Trophoblast cell (in vitro differentiated cells and primary cell): ENCODE measurements at regions not wholly inside any gene's neighbourhood (a gene's known extent, or its start where the extent isn't known, plus 50 kb on each side); places are given as distances from the start of the nearest gene placed in this dataset.

Experiments
- DNase-seq, 2 donors: peaks; one replicate each; pipeline ENCODE4 v3.0.0-alpha.2; 2016
- H2AFZ ChIP-seq: 2 replicates; pipeline ENCODE4 v1.6.1; 2013; ENCODE audit warnings: low read length, moderate library complexity, mild to moderate bottlenecking; ENCODE audit not compliant: insufficient read depth, poor library complexity
- H2AK5ac ChIP-seq: 2 replicates; pipeline ENCODE4 v1.6.1; 2013; ENCODE audit warnings: mild to moderate bottlenecking, low read length
- H2BK120ac ChIP-seq: 2 replicates; pipeline ENCODE4 v1.6.1; 2013; ENCODE audit warnings: low read length, mild to moderate bottlenecking, moderate library complexity; ENCODE audit not compliant: insufficient read depth, poor library complexity
- H2BK12ac ChIP-seq: 2 replicates; pipeline ENCODE4 v1.6.1; 2013; ENCODE audit warnings: mild to moderate bottlenecking, low read length, moderate library complexity
- H2BK5ac ChIP-seq: 2 replicates; pipeline ENCODE4 v1.6.1; 2013; ENCODE audit warnings: low read length, low read depth, moderate library complexity, mild to moderate bottlenecking; ENCODE audit not compliant: poor library complexity
- H3K14ac ChIP-seq: 2 replicates; pipeline ENCODE4 v1.6.1; 2013; ENCODE audit warnings: mild to moderate bottlenecking, low read length
- H3K18ac ChIP-seq: 2 replicates; pipeline ENCODE4 v1.6.1; 2013; ENCODE audit warnings: mild to moderate bottlenecking, low read length
- H3K23ac ChIP-seq: 2 replicates; pipeline ENCODE4 v1.6.1; 2013; ENCODE audit warnings: low read length
- H3K27ac ChIP-seq: 2 replicates; pipeline ENCODE4 v1.5.1; 2013; ENCODE audit warnings: low read depth, mild to moderate bottlenecking, inconsistent platforms, low read length, moderate library complexity
- H3K27me3 ChIP-seq: 2 replicates; pipeline ENCODE4 v1.6.1; 2013; ENCODE audit warnings: inconsistent platforms, mild to moderate bottlenecking, low read length, moderate library complexity; ENCODE audit not compliant: insufficient read depth
- H3K36me3 ChIP-seq, 2 experiments: 1 replicate in 1 of 2; 2 replicates in 1 of 2; pipeline ENCODE4 v1.6.1; 2013; ENCODE audit warnings: low read length in 2 of 2, mild to moderate bottlenecking in 2 of 2, moderate library complexity in 1 of 2; ENCODE audit not compliant: insufficient read depth in 2 of 2, control insufficient read depth in 1 of 2
- H3K4ac ChIP-seq: 2 replicates; pipeline ENCODE4 v1.6.1; 2013; ENCODE audit warnings: low read depth, mild to moderate bottlenecking, low read length, moderate library complexity
- H3K4me1 ChIP-seq, 2 experiments: 1 replicate in 1 of 2; 2 replicates in 1 of 2; pipeline ENCODE4 v1.6.1; 2013; ENCODE audit warnings: low read length in 2 of 2, mild to moderate bottlenecking in 2 of 2, moderate library complexity in 1 of 2; ENCODE audit not compliant: insufficient read depth in 2 of 2, control insufficient read depth in 1 of 2
- H3K4me2 ChIP-seq: 2 replicates; pipeline ENCODE4 v1.6.1; 2013; ENCODE audit warnings: inconsistent platforms, mild to moderate bottlenecking, low read length, moderate library complexity
- H3K4me3 ChIP-seq: 2 replicates; pipeline ENCODE4 v1.5.1; 2013; ENCODE audit warnings: mild to moderate bottlenecking, low read depth, low read length, inconsistent platforms
- H3K79me1 ChIP-seq: one replicate; pipeline ENCODE4 v1.6.1; 2013; ENCODE audit warnings: low read length
- H3K79me2 ChIP-seq: 2 replicates; pipeline ENCODE4 v1.6.1; 2013; ENCODE audit warnings: low read length, mild to moderate bottlenecking; ENCODE audit not compliant: control insufficient read depth, insufficient read depth, poor library complexity
- H3K9ac ChIP-seq: 2 replicates; pipeline ENCODE4 v1.6.1; 2013; ENCODE audit warnings: mild to moderate bottlenecking, low read length
- H3K9me3 ChIP-seq: 2 replicates; pipeline ENCODE4 v1.6.1; 2013; ENCODE audit warnings: low read depth, mild to moderate bottlenecking, control low read depth, inconsistent platforms, low read length; ENCODE audit not compliant: insufficient read depth
- H4K12ac ChIP-seq: 2 replicates; pipeline ENCODE4 v1.6.1; 2013; ENCODE audit warnings: low read depth, mild to moderate bottlenecking, low read length, moderate library complexity
- H4K8ac ChIP-seq: 2 replicates; pipeline ENCODE4 v1.6.1; 2013; ENCODE audit warnings: low read depth, mild to moderate bottlenecking, low read length, moderate library complexity
- H4K91ac ChIP-seq: one replicate; pipeline ENCODE4 v1.6.1; 2013; ENCODE audit warnings: low read depth, mild to moderate bottlenecking, low read length, moderate library complexity
- WGBS: extraction: QIAGEN DNeasy Blood & Tissue Kit; methylation state at CpG from one replicate; pipeline ENCODE4 v1.1.7; 2013; ENCODE audit warnings: missing lambda C conversion rate; ENCODE audit not compliant: insufficient read length, insufficient coverage; ENCODE audit errors: extremely low coverage; 5-methylcytosine and 5-hydroxymethylcytosine counted together

GRCh38 chr2:33933203-33933602, 334.1 kb upstream of the FAM98A start:
- Histone ChIP-seq H2AK5ac (no peak overlapping the region), H3K23ac (no peak overlapping the region), H2BK120ac (no peak overlapping the region), H3K27me3 (no peaks in the 10 kb centered on the region), H3K9ac (no peak overlapping the region), H3K9me3 (no peaks in the 10 kb centered on the region), H2AFZ (no peak overlapping the region), H4K8ac (no peak overlapping the region), H2BK5ac (no peak overlapping the region), H3K4me1 (no peaks in the 10 kb centered on the region), H3K4ac (no peak overlapping the region), H3K4me3 (no peak overlapping the region), H3K79me2 (no peaks in the 10 kb centered on the region), H3K18ac (no peak overlapping the region), H4K91ac (no peak overlapping the region), H3K36me3 (no peaks in the 10 kb centered on the region), H4K12ac (no peak overlapping the region), H3K79me1 (no peaks in the 10 kb centered on the region), H3K27ac (no peak overlapping the region), H3K14ac (no peak overlapping the region), H2BK12ac (no peak overlapping the region), H3K4me2 (no peak overlapping the region)
- no peak for DNase-seq

- H3K9me3 ChIP-seq = no peaks in the 10 kb centered on the region
- H2BK12ac ChIP-seq = no peak overlapping the region
- H2AK5ac ChIP-seq = no peak overlapping the region
- H4K8ac ChIP-seq = no peak overlapping the region
- H2BK120ac ChIP-seq = no peak overlapping the region
- H3K27me3 ChIP-seq = no peaks in the 10 kb centered on the region
- H3K4me3 ChIP-seq = no peak overlapping the region
- H3K36me3 ChIP-seq = no peaks in the 10 kb centered on the region
- no peak overlapping the region for H3K4ac ChIP-seq
- no peaks in the 10 kb centered on the region for H3K79me1 ChIP-seq
- no CpG with 5 or more reads among the region's 3 CpGs for WGBS
- H3K79me2 ChIP-seq = no peaks in the 10 kb centered on the region
- H3K27ac ChIP-seq = no peak overlapping the region
- no peak overlapping the region for H2AFZ ChIP-seq
- no peak overlapping the region for H3K14ac ChIP-seq
- no peak overlapping the region for H3K23ac ChIP-seq
- H3K18ac ChIP-seq = no peak overlapping the region
- no peak overlapping the region for H3K9ac ChIP-seq
- H4K12ac ChIP-seq = no peak overlapping the region
- no peaks in the 10 kb centered on the region for H3K4me1 ChIP-seq
- no peak overlapping the region for H4K91ac ChIP-seq
- H3K4me2 ChIP-seq = no peak overlapping the region
- no peak overlapping the region for H2BK5ac ChIP-seq
- no peak for DNase-seq
Observed at GRCh38 chr2:33931164-33931563, 332.1 kb upstream of the FAM98A start.

GRCh38 chr2:33929467-33929866, 330.4 kb upstream of the FAM98A start:
- Histone ChIP-seq H2AK5ac (no peak overlapping the region), H3K18ac (no peak overlapping the region), H4K91ac (no peak overlapping the region), H3K9ac (no peak overlapping the region), H3K9me3 (no peaks in the 10 kb centered on the region), H3K4me1 (no peaks in the 10 kb centered on the region), H3K79me1 (no peaks in the 10 kb centered on the region), H4K12ac (no peak overlapping the region), H2BK120ac (no peak overlapping the region), H3K14ac (no peak overlapping the region), H2BK12ac (no peak overlapping the region), H3K4me3 (no peak overlapping the region), H3K27ac (no peak overlapping the region), H4K8ac (no peak overlapping the region), H3K36me3 (no peaks in the 10 kb centered on the region), H3K4ac (no peak overlapping the region), H3K4me2 (no peak overlapping the region), H3K27me3 (no peaks in the 10 kb centered on the region), H3K23ac (no peak overlapping the region), H3K79me2 (no peaks in the 10 kb centered on the region), H2AFZ (no peak overlapping the region), H2BK5ac (no peak overlapping the region)
- DNase-seq = no peak
- WGBS = no CpG with 5 or more reads among the region's 4 CpGs

GRCh38 chr2:33927756-33928155, 328.7 kb upstream of the FAM98A start:
- no peak overlapping the region for H2AK5ac ChIP-seq
- no peak overlapping the region for H3K18ac ChIP-seq
- no peak overlapping the region for H2AFZ ChIP-seq
- no peak overlapping the region for H3K4me3 ChIP-seq
- H3K4me2 ChIP-seq = no peak overlapping the region
- H3K79me2 ChIP-seq = no peaks in the 10 kb centered on the region
- H2BK12ac ChIP-seq = no peak overlapping the region
- no peak overlapping the region for H2BK5ac ChIP-seq
- no peaks in the 10 kb centered on the region for H3K36me3 ChIP-seq
- no peak overlapping the region for H4K91ac ChIP-seq
- H3K4ac ChIP-seq = no peak overlapping the region
- WGBS = no CpG with 5 or more reads among the region's 1 CpG
- H3K27ac ChIP-seq = no peak overlapping the region
- no peak for DNase-seq
- H3K14ac ChIP-seq = no peak overlapping the region
- H4K12ac ChIP-seq = no peak overlapping the region
- H4K8ac ChIP-seq = no peak overlapping the region
- H3K27me3 ChIP-seq = no peaks in the 10 kb centered on the region
- H3K79me1 ChIP-seq = no peaks in the 10 kb centered on the region
- H2BK120ac ChIP-seq = no peak overlapping the region
- H3K9ac ChIP-seq = no peak overlapping the region
- no peak overlapping the region for H3K23ac ChIP-seq
- H3K4me1 ChIP-seq = no peaks in the 10 kb centered on the region
- H3K9me3 ChIP-seq = no peaks in the 10 kb centered on the region

- no peak overlapping the region for H3K14ac ChIP-seq
- no peaks in the 10 kb centered on the region for H3K36me3 ChIP-seq
- H3K27ac ChIP-seq = no peak overlapping the region
- H3K4ac ChIP-seq = no peak overlapping the region
- H3K9me3 ChIP-seq = no peaks in the 10 kb centered on the region
- no peak overlapping the region for H2AK5ac ChIP-seq
- no peak overlapping the region for H4K91ac ChIP-seq
- no peak overlapping the region for H2BK12ac ChIP-seq
- H3K79me2 ChIP-seq = no peaks in the 10 kb centered on the region
- H2BK120ac ChIP-seq = no peak overlapping the region
- H4K12ac ChIP-seq = no peak overlapping the region
- no peak overlapping the region for H3K18ac ChIP-seq
- no peak overlapping the region for H2AFZ ChIP-seq
- H3K4me3 ChIP-seq = no peak overlapping the region
- H4K8ac ChIP-seq = no peak overlapping the region
- no peak for DNase-seq
- H3K4me2 ChIP-seq = no peak overlapping the region
- no peak overlapping the region for H3K23ac ChIP-seq
- H3K27me3 ChIP-seq = no peaks in the 10 kb centered on the region
- no peak overlapping the region for H2BK5ac ChIP-seq
- no peaks in the 10 kb centered on the region for H3K79me1 ChIP-seq
- H3K4me1 ChIP-seq = no peaks in the 10 kb centered on the region
- no peak overlapping the region for H3K9ac ChIP-seq
- WGBS = no CpG with 5 or more reads among the region's 1 CpG
Observed at GRCh38 chr2:33925311-33925710, 326.2 kb upstream of the FAM98A start.
